ENCODE measurements at regions not wholly inside any gene's neighbourhood (a gene's known extent, or its start where the extent isn't known, plus 50 kb on each side); places are given as distances from the start of the nearest gene placed in this dataset.

- H3K27ac Mint-ChIP-seq (ENCODE audit: low read depth, unreplicated experiment): no peak overlapping the region
- no peak for DNase-seq (ENCODE audit: unreplicated experiment)
- H3K9me3 Mint-ChIP-seq (ENCODE audit: unreplicated experiment): peaks cover 1% of the 10 kb centered on the region
- intact Hi-C loops (cut with micrococcal nuclease): no loop called here
- no peak for TF ChIP-seq CTCF (IDR thresholded peaks at IDR 0.05; ENCODE audit: unreplicated experiment)
- H3K4me3 Mint-ChIP-seq (ENCODE audit: unreplicated experiment): no peak overlapping the region
- H3K36me3 Mint-ChIP-seq (ENCODE audit: insufficient read depth, unreplicated experiment): no peaks in the 10 kb centered on the region
- POLR2A ChIA-PET: no interaction called here
- CTCF ChIA-PET: interaction anchor here (0.6 to 0.9 kb wide), 2 partner anchors 12 to 565 kb away, joined by 3 to 4 read pairs; no protein-coding TSS in a partner anchor
- BruUV-seq (replicated peaks): no TSS peak
- peaks cover 74% of the 10 kb centered on the region for H3K27me3 Mint-ChIP-seq (ENCODE audit: insufficient read depth, unreplicated experiment)
- no peaks in the 10 kb centered on the region for H3K4me1 Mint-ChIP-seq (ENCODE audit: insufficient read depth, unreplicated experiment)
These were observed 143.3 kb upstream of the IGF1R start for GRCh38 chr15:98504998-98505397.

GRCh38 chr15:98505611-98506031 is 142.7 kb upstream of the IGF1R start:
- H3K27me3 Mint-ChIP-seq (ENCODE audit: insufficient read depth, unreplicated experiment): peaks cover 76% of the 10 kb centered on the region
- CTCF ChIA-PET: interaction anchor here (0.6 to 0.9 kb wide), 2 partner anchors 11 to 565 kb away, joined by 3 to 4 read pairs; no protein-coding TSS in a partner anchor
- H3K27ac Mint-ChIP-seq (ENCODE audit: low read depth, unreplicated experiment): no peak overlapping the region
- no TSS peak for BruUV-seq (replicated peaks)
- no peak for TF ChIP-seq CTCF (IDR thresholded peaks at IDR 0.05; ENCODE audit: unreplicated experiment)
- intact Hi-C loops (cut with micrococcal nuclease): no loop called here
- no peaks in the 10 kb centered on the region for H3K4me1 Mint-ChIP-seq (ENCODE audit: insufficient read depth, unreplicated experiment)
- no peaks in the 10 kb centered on the region for H3K9me3 Mint-ChIP-seq (ENCODE audit: unreplicated experiment)
- POLR2A ChIA-PET: no interaction called here
- H3K4me3 Mint-ChIP-seq (ENCODE audit: unreplicated experiment): no peak overlapping the region
- DNase-seq (ENCODE audit: unreplicated experiment): no peak
- no peaks in the 10 kb centered on the region for H3K36me3 Mint-ChIP-seq (ENCODE audit: insufficient read depth, unreplicated experiment)

- no peak for TF ChIP-seq CTCF (IDR thresholded peaks at IDR 0.05; ENCODE audit: unreplicated experiment)
- Mint-ChIP-seq H3K36me3 (ENCODE audit: insufficient read depth, unreplicated experiment) (no peaks in the 10 kb centered on the region), H3K4me3 (ENCODE audit: unreplicated experiment) (no peak overlapping the region), H3K27ac (ENCODE audit: low read depth, unreplicated experiment) (no peak overlapping the region), H3K27me3 (ENCODE audit: insufficient read depth, unreplicated experiment) (peaks cover 81% of the 10 kb centered on the region), H3K4me1 (ENCODE audit: insufficient read depth, unreplicated experiment) (no peaks in the 10 kb centered on the region), H3K9me3 (ENCODE audit: unreplicated experiment) (no peaks in the 10 kb centered on the region)
- POLR2A ChIA-PET: interaction anchor here (0.6 kb wide), 1 partner anchor 13 kb away, joined by 4 read pairs; no protein-coding TSS in a partner anchor
- intact Hi-C loops (cut with micrococcal nuclease): no loop called here
- no TSS peak for BruUV-seq (replicated peaks)
- CTCF ChIA-PET: interaction anchor here (0.9 kb wide), 1 partner anchor 564 kb away, joined by 4 read pairs; no protein-coding TSS in a partner anchor
- no peak for DNase-seq (ENCODE audit: unreplicated experiment)
These were observed 142.2 kb upstream of the IGF1R start for GRCh38 chr15:98506172-98506571.

GRCh38 chr15:98506711-98507110 is 141.6 kb upstream of the IGF1R start:
- intact Hi-C loops (cut with micrococcal nuclease): no loop called here
- BruUV-seq (replicated peaks): no TSS peak
- Mint-ChIP-seq H3K27me3 (ENCODE audit: insufficient read depth, unreplicated experiment) (peaks cover 81% of the 10 kb centered on the region), H3K9me3 (ENCODE audit: unreplicated experiment) (no peaks in the 10 kb centered on the region), H3K27ac (ENCODE audit: low read depth, unreplicated experiment) (no peak overlapping the region), H3K4me3 (ENCODE audit: unreplicated experiment) (no peak overlapping the region), H3K4me1 (ENCODE audit: insufficient read depth, unreplicated experiment) (no peaks in the 10 kb centered on the region), H3K36me3 (ENCODE audit: insufficient read depth, unreplicated experiment) (peaks cover 2% of the 10 kb centered on the region)
- DNase-seq (ENCODE audit: unreplicated experiment): no peak
- TF ChIP-seq CTCF (IDR thresholded peaks at IDR 0.05; ENCODE audit: unreplicated experiment): no peak
- POLR2A ChIA-PET: no interaction called here
- CTCF ChIA-PET: no interaction called here
